Dendritic cell treated with granulocyte-macrophage colony-stimulating factor and Interleukin-4, amounts not matched to agents 40 ng/mL and 50 ng/mL, for 4 days (primary cell): ENCODE measurements at regions not wholly inside any gene's neighbourhood (a gene's known extent, or its start where the extent isn't known, plus 50 kb on each side); places are given as distances from the start of the nearest gene placed in this dataset.
"Not testable (repeated sequence)": the region's sequence is repeated elsewhere in the genome, so short reads cannot be mapped to it uniquely, and the experiment has no call there.

ENCODE experiments used
- H3K27ac Mint-ChIP-seq: one replicate; pipeline ENCODE4 v1.8.0; 2022; ENCODE audit warnings: mild to moderate bottlenecking, mixed read lengths
- H3K27me3 Mint-ChIP-seq: one replicate; pipeline ENCODE4 v1.8.0; 2022; ENCODE audit warnings: mild to moderate bottlenecking, mixed read lengths
- H3K36me3 Mint-ChIP-seq: one replicate; pipeline ENCODE4 v1.8.0; 2022; ENCODE audit warnings: low read depth, mixed read lengths
- H3K4me1 Mint-ChIP-seq: one replicate; pipeline ENCODE4 v1.8.0; 2022; ENCODE audit warnings: low read depth, mixed read lengths
- H3K4me3 Mint-ChIP-seq: one replicate; pipeline ENCODE4 v1.8.0; 2022; ENCODE audit warnings: mild to moderate bottlenecking, moderate library complexity, mixed read lengths
- H3K9me3 Mint-ChIP-seq: one replicate; pipeline ENCODE4 v1.8.0; 2022; ENCODE audit warnings: mixed read lengths
- intact Hi-C: fragments of 100-400 bp; cut with micrococcal nuclease; formaldehyde crosslinking; loops from one replicate; pipeline ENCODE4 v1.15.0; 2022

DNA sequence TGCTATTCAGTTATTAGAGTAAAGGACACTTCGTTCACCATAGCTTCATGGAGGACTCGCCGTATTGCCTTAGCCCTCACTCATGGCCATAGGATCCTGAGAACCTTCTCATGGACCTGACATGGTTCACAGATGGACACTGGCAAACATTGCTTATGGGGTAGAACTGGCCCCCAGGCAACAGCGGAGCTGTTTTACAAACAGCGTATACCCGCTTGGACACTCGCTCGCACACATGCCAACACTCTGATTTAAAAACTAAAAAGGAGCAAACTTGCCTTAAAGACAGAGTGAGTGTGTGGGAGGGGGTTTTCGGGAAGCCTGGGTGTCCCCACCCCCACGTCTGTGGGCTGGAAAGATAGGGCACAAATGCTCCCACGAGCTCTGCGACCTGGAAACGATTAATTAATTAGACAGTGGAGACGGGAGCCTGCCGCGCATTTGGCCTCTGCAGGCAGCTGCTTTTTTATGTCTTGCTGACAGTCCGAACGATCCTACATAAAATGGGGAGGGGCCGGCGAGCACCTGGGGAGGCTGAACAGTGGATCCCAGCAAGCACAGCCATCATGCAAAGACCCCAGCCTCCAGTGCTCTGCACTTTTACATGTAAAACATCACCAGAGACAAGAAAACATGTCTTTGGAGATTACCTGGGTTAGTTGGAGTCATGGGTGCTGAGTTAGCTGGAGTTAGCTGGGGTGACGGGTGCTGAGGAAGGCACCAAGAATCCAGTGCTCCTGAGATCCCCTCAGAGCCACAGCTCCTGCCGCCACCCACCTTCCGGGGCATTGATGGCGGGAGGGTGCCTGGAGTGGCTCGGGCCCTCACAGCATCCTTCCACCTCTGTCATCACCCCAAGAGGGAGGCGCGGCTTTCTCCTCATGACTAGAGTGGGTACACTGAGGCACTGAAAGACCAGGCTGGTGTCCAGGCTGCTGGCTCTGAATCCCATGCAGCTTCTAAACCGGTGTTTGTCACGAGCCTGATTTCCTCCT is 105.7 kb downstream of the NPIPB11 start:
- peak overlapping the region; percentile 47 for H3K27ac Mint-ChIP-seq
- H3K4me1 Mint-ChIP-seq = peaks cover 38% of the 10 kb centered on the region
- intact Hi-C loops, H3K36me3 Mint-ChIP-seq, H3K4me3 Mint-ChIP-seq: not testable (repeated sequence)
- peaks cover 14% of the 10 kb centered on the region for H3K9me3 Mint-ChIP-seq
- H3K27me3 Mint-ChIP-seq = peaks cover 26% of the 10 kb centered on the region

DNA sequence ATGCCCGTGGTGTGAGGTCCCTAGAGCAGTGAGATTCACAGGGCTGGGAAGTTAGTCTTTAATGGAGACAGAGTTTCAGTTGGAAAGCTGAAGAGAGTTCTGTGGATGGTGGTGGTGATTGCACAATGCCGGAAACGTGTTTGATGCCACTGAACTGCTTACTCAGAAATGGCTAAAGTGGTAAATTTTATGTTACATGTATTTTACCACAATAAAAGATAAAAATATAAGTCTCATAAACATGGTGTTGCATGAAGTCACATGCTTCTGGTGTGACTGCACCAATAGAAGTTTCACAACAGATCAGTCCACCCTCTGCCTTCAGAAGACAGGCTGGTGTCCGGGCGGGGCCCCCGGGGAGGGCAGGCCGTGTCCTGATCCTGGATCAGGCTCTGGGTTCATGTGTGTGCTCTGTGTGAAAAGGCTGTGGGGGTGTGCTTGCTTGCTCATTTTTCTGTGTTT is 106.5 kb downstream of the NPIPB11 start:
- Mint-ChIP-seq H3K4me1 (peaks cover 38% of the 10 kb centered on the region), H3K27ac (peak overlapping the region; percentile 47), H3K27me3 (peaks cover 31% of the 10 kb centered on the region), H3K9me3 (peaks cover 14% of the 10 kb centered on the region)
- intact Hi-C loops, H3K4me3 Mint-ChIP-seq, H3K36me3 Mint-ChIP-seq: not testable (repeated sequence)

DNA sequence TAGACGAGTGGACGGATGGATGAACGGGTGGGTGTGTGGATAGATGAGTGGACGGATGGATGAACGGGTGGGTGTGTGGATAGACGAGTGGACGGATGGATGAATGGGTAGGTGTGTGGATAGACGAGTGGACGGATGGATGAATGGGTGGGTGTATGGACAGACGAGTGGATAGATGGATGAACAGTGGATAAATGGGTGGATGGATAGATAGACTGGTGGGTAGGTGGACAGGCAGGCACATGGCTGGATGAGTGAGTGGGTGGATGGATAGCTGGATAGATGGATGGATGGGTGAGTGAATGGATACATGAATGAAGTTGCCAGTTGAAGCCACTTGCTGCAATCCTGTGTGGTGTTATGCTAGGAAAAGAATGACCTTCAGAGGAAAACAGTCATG is 107.5 kb downstream of the NPIPB11 start:
- Mint-ChIP-seq H3K9me3 (peaks cover 14% of the 10 kb centered on the region), H3K27me3 (peaks cover 29% of the 10 kb centered on the region), H3K4me1 (peaks cover 47% of the 10 kb centered on the region)
- intact Hi-C loops, H3K4me3 Mint-ChIP-seq, H3K27ac Mint-ChIP-seq, H3K36me3 Mint-ChIP-seq: not testable (repeated sequence)

DNA sequence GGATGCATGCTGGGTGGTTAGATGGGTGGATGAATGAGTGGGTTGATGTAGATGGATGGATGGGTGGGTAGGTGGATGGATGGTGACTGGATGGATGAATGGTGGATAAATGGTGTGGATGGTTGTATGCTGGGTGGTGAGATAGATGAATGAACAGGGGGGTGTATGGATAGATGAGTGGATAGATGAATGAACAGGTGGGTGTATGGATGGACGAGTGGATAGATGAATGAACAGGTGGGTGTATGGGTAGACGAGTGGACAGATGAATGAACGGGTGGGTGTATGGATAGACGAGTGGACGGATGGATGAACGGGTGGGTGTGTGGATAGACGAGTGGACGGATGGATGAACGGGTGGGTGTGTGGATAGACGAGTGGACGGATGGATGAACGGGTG is 108.2 kb downstream of the NPIPB11 start:
- H3K27ac Mint-ChIP-seq, H3K36me3 Mint-ChIP-seq, H3K4me3 Mint-ChIP-seq, intact Hi-C loops: not testable (repeated sequence)
- Mint-ChIP-seq H3K4me1 (peaks cover 48% of the 10 kb centered on the region), H3K27me3 (peaks cover 32% of the 10 kb centered on the region), H3K9me3 (peaks cover 14% of the 10 kb centered on the region)

DNA sequence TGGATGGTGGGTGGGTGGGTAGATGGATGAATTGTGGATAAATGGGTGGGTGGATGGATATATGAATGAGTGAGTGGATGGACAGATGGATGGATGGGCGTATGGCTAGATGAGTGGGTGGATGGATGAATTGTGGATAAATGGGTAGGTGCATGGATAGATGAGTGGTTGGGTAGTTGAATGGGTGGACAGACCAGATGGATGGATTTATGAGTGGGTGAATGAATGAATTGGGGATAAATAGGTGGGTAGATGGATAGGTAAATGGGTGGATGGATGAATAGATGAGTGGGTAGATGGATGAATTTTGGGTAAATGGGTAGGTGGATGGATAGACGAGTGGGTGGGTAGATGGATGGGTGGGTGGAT is 108.7 kb downstream of the NPIPB11 start:
- intact Hi-C loops = not testable (repeated sequence)
- peaks cover 48% of the 10 kb centered on the region for H3K4me1 Mint-ChIP-seq

DNA sequence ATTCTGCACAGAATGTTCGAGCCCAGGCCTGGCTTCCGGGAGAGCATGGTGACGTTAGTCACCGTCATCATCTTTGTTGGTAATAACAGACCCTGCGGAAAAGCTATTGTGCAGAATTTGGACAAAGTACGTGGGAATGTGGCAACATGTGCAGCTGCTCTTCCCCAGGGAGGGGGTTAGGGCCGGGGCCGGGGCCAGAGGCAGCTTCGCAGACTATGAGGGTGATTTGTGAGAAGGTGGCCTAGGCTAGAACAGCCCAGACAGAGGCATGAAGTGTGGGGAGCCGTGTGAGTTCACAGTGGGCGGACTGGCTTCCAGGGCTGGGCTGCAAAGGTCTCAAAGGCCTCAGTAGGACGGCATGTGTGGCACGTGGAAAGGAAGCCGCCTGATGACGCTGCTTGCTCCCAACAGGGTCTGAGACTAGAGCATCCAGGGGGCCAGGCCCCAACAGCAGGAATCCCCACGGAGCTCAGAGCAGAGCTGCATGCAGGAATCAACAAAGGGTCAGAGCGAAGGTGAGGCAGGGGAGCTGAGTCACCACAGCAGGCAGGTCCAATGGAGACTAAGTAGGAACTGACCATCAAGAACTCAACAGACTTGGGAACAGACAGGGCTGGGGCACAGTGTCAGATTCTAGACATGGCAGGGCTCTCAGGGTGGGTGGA is 109.2 kb downstream of the NPIPB11 start:
- H3K27ac Mint-ChIP-seq, H3K4me3 Mint-ChIP-seq, intact Hi-C loops, H3K36me3 Mint-ChIP-seq: not testable (repeated sequence)
- H3K9me3 Mint-ChIP-seq = peaks cover 14% of the 10 kb centered on the region
- peaks cover 49% of the 10 kb centered on the region for H3K4me1 Mint-ChIP-seq
- peaks cover 36% of the 10 kb centered on the region for H3K27me3 Mint-ChIP-seq

More for the DNA sequence above, 108.7 kb downstream of the NPIPB11 start:
- peaks cover 36% of the 10 kb centered on the region for H3K27me3 Mint-ChIP-seq
- H3K9me3 Mint-ChIP-seq = peaks cover 14% of the 10 kb centered on the region
- not testable (repeated sequence) for H3K27ac Mint-ChIP-seq, H3K36me3 Mint-ChIP-seq, H3K4me3 Mint-ChIP-seq

DNA sequence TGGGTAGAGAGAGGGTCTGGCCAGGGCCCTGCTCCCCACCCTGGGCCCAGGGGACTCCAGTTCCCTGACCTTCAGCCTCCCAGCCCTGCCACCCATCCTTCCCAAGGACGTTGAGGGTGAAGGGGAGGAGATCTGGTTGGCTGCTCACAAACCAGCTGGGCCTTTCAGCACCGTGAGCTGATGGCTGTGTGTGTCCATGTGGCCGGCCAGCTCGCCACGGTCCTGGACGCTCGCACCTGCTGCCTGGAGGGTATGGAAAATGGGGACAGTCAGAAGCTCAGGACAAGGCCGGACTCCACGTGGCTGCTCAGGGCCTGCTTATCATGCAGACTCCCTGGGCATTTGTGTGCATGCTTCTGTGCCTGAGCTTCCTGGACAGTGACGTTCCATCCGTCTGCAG is 110.3 kb downstream of the NPIPB11 start:
- H3K36me3 Mint-ChIP-seq, H3K27ac Mint-ChIP-seq, H3K4me3 Mint-ChIP-seq, intact Hi-C loops: not testable (repeated sequence)
- Mint-ChIP-seq H3K9me3 (peaks cover 14% of the 10 kb centered on the region), H3K27me3 (peaks cover 42% of the 10 kb centered on the region), H3K4me1 (peaks cover 54% of the 10 kb centered on the region)

DNA sequence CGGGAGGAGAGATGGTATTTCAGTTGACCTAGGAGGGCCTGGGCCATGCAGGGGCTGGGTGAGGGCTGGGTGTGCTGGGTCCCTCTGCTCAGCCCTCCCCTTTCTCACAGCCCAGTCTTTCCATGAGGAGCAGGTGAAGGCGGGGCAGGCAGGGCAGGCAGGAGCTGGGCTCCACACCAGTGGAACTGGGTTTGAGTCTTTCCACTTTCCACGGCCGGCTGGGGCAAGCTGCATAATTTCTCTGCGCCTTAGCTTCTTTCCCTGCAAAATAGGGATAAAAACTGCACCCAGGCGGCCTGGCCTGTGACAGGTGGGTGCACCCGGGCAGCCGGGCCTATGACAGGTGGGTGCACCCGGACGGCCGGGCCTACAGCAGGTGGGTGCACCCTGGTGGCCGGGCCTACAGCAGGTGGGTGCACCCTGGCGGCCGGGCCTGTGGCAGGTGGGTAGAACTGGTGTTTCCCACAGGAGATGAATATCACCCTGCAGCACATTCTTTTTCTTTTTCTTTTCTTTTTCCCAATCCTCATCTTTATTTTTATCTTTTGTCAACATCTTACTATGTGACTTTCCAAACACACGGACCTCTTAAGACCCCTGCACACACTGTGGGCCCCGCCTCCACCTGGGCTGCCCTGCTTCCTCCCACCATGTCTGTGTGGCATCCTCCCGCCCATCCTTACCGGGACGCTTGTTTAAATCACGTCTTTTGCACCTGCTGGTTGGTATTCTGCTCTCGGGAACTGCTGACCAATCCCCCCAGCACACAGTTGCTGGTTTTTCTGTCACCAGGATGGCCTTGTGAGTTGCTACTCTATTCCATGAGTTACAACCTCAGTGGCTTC is 111.3 kb downstream of the NPIPB11 start:
- H3K9me3 Mint-ChIP-seq = peaks cover 14% of the 10 kb centered on the region
- H3K36me3 Mint-ChIP-seq, H3K27ac Mint-ChIP-seq, intact Hi-C loops, H3K4me3 Mint-ChIP-seq: not testable (repeated sequence)
- peaks cover 54% of the 10 kb centered on the region for H3K4me1 Mint-ChIP-seq
- H3K27me3 Mint-ChIP-seq = peaks cover 49% of the 10 kb centered on the region

DNA sequence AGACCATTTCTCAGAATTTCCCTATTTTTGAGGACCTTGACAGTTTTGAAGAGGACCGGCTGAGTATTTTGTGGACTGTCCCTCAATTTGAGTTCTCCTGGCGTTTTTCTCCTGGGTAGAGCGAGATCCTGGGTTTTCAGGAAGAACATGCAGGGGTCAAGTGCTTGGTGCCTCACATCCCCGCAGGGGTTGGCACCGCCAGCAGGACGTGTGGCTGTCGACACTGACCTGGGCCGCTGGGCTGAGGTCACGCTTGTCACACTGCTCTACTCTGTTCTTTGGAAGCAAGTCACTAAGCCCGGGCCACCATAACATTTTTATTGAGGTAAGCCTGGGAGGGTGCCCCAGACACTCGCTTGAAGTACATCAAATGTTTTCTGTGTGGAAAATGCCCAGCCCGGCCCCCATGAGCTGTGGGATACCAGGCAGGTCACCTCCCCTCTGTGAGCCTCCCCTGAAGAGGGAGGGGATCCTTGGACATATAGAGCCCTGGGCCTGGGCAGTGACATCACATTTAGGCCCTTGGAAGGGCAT is 112.0 kb downstream of the NPIPB11 start:
- not testable (repeated sequence) for H3K27ac Mint-ChIP-seq

DNA sequence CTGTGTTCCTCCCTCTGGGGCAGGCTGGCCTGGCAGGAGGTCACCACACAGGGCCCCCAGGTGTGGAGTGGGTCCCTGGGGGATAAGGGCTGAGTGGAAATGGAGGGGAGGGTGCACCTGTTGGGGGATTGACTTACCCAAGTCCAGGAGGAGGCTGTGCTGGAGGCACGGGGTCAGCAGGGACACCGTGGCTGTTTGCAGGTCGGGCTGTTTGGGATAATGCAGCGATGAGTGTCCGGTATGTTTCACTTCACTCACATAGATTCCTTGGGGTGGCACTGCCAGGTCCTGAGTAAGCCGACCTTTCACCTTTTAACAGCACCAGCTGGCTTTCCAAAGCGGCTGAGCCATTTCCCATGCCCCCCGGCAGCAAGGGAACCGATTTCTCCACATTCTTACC is 113.0 kb downstream of the NPIPB11 start:
- Mint-ChIP-seq H3K27me3 (peaks cover 61% of the 10 kb centered on the region), H3K4me1 (peaks cover 56% of the 10 kb centered on the region), H3K9me3 (peaks cover 11% of the 10 kb centered on the region)
- H3K36me3 Mint-ChIP-seq, H3K27ac Mint-ChIP-seq, intact Hi-C loops, H3K4me3 Mint-ChIP-seq: not testable (repeated sequence)

More for the DNA sequence above, 112.0 kb downstream of the NPIPB11 start:
- H3K4me1 Mint-ChIP-seq = peaks cover 55% of the 10 kb centered on the region
- H3K36me3 Mint-ChIP-seq, H3K4me3 Mint-ChIP-seq, intact Hi-C loops: not testable (repeated sequence)
- H3K27me3 Mint-ChIP-seq = peaks cover 53% of the 10 kb centered on the region
- H3K9me3 Mint-ChIP-seq = peaks cover 14% of the 10 kb centered on the region

DNA sequence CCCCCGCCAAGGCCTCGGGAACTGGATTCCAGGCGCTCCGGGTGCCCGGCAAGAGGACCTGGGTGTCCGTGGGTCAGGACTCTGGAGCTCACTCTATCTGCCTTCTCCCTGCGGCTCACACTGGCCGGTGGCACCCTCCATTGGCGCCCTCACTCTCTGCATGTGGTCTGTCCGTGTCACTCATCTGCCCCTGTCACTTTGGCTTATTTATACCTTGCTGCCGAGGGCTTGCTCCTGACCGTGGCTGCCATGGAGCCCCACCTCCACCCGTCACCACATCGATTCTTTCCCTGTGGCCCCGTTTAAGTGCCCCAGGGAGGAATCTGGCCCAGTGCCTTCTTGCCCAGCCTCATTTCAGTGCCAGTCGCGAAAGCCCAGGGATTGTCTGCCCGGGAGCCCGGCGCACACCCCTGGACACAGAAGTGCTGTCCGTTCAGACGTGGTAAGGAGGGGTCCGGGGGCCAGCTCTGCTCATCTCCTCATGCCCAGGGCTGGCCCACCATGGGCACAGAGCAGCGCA is 113.5 kb downstream of the NPIPB11 start:
- H3K4me1 Mint-ChIP-seq = peaks cover 51% of the 10 kb centered on the region
- H3K4me3 Mint-ChIP-seq, H3K27ac Mint-ChIP-seq, intact Hi-C loops, H3K36me3 Mint-ChIP-seq, H3K9me3 Mint-ChIP-seq: not testable (repeated sequence)
- peaks cover 62% of the 10 kb centered on the region for H3K27me3 Mint-ChIP-seq

DNA sequence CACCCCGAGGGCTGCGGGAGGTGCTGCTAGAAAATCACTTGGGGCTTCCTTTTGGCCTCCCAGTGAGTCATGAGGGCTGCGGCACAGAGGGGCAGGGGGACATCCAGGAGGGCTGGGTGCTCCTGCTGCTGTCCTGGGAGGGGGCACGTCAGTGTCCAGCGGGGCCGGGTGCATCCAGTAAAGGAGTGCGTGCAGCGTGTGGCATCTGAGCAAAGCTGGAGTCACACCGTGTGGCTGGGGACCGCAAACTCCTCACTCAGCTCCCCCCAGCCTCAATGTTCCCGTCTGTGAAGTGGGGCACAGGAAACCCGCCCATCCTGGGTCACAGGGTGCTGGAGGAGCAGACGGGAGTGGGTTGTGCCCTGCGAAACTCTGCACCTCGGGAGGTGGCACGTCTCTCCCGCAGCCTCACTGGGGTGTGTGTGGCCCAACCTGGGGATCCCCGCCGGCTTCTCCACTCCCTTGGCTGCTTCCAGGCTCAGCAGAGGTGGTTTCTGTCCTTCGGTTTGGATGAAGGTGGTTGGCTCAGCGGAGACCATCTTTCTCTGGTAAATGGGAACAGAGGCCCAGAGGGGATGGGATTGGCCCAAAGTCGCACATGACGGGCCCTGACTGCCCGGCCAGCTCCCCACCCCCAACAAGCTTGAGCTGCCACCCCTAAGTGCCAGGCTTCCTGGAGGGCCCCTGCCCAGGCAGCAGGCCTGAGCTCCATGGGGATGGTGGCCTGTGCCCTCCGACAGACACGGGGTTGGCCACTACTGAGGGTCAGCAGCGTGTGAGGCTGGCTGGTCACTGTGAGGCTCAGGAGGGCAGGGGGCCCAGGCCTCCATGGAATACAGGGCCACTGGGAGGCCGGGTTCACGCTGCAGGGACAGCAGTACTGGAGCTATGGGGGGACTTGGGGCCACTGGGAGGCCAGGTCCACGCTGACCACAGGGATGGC is 114.9 kb downstream of the NPIPB11 start:
- peaks cover 46% of the 10 kb centered on the region for H3K4me1 Mint-ChIP-seq
- H3K4me3 Mint-ChIP-seq = peak overlapping the region; percentile 6
- peak overlapping the region; percentile 90 for H3K27ac Mint-ChIP-seq
- H3K27me3 Mint-ChIP-seq = peaks cover 63% of the 10 kb centered on the region
- H3K9me3 Mint-ChIP-seq, intact Hi-C loops, H3K36me3 Mint-ChIP-seq: not testable (repeated sequence)
